ENCODE measurements at regions not wholly inside any gene's neighbourhood (a gene's known extent, or its start where the extent isn't known, plus 50 kb on each side); places are given as distances from the start of the nearest gene placed in this dataset.

DNA sequence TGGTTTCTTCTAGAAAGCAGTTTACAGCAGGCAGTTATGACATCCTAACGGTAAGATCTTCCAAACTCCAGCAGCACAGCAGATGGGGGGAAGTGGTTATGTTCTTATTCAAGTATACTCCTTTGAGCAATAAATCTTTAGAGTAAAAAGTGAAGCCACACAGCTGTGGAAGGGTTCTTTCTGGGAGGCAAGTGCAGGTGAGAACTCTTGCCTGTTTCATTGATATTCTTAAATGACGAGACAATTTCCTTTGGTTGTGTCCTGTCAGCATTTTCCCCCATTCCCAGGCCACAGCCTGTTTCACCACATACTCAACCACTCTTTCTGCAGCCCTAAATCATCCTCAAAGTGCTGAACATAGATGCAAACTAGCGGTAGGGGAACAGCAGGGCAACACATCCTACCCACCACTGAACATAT lies 207.3 kb upstream of the MTNR1B start:
- DNase-seq (ENCODE audit: low spot score): no peak

DNA sequence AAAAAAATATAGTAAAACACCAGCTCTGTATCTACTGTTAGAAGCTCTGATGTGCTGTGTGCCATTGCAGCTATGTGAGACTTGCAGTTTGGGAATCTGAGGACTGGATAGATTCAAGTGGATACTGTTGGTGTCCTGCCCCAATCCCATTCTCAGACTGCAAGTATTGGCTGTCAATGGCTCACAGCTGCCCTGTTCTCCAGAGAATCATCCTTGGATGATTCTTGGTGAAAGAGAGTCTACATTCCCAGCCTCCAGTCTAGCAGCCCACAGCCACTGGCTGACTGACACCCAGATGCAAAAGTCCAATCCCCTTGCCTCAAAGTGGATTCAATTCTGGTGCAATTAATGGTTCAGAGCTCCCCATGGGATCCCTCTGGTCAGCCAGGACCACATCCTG lies 206.1 kb upstream of the MTNR1B start:
- no peak for DNase-seq (ENCODE audit: low spot score)

DNA sequence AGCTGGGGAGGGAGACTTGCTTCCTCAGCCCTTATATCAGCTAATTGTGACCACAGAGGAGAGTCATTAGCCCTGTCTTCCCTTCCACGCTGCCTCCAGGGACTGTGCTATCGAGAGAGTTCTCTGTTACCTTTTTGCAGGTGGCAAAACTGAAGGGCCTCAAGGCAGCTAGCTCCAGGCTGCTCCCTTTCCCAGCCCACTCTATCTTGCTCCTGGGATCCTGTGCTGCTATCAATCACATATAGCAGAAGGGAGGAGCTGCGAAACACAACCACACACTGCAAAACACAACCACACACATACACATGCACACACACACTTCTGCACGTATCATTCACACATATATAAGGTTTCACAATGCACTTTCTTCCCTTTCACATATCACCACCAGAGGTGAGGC lies 205.3 kb upstream of the MTNR1B start:
- DNase-seq (ENCODE audit: low spot score): no peak

DNA sequence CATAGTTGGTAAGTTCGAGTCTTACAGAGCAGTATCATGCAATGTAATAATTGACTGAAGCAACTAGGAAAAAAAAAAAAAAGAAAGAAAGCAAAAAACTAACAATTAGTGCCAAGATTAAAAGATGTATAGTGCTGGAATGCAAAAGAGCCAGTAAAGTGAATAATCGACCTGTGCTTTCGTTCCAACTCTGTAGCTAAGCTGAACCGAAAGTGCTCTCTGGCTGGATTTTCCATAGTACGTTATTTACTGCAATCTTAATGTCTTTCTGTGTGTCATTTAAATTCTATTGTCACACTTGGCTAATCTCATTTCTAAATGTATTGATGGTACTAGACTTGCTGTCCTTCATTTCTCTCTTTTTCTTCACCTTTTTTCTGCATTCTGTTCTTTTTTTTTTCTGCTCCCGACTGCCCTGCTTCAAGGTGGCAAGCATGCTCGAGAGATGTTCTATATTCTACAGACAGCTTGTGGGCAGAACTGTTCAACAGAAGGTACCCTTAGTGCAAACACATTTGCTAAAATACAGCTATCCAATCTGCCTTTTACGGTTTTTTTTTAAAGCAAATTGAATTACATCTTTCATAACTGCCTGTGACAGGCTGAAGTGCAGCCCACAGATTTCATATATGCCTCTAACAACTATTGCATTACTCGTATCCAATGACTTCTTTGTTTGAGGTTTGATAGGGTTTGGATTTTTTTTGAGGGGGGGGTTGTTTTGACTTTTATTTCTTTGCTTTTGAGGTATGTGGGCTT lies 204.2 kb upstream of the MTNR1B start:
- no peak for DNase-seq (ENCODE audit: low spot score)

DNA sequence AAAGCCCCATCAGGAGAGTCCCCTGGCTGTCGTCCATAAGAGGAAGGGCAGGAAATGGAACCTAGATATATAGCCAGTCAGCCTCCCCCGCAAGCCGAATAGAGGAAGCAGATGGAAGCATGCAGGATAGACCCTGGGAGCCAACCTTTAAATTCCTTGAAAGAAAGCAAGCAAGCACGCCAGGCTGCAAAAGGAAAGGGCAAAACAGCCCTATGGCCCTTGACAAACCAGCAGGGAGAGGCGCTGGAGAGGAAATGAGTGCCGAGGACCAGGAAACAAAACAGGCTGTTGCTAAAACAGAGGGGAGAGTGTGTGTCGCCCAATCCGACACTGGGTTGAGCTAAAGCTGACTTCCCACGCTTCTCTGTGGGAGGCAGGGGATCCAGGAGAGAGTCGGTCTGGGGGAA lies 203.5 kb upstream of the MTNR1B start:
- DNase-seq (ENCODE audit: low spot score): no peak

DNA sequence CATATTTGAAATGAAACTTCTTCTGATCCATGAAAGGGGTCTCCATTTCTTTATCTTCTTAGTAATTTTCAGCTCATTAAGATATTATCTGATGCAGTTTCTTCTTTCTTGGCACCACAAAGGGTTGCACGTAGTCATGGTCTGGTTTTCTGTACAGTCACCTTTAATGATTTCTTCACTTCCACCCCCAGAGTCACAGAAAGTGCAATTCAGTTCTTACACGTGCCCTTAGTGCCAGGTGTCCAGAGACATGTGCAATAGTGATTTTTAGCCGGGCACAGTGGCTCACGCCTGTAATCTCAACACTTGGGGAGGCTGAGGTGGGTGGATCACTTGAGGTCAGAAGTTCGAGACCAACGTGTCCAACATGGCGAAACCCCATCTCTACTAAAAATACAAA lies 202.8 kb upstream of the MTNR1B start:
- DNase-seq (ENCODE audit: low spot score): no peak

DNA sequence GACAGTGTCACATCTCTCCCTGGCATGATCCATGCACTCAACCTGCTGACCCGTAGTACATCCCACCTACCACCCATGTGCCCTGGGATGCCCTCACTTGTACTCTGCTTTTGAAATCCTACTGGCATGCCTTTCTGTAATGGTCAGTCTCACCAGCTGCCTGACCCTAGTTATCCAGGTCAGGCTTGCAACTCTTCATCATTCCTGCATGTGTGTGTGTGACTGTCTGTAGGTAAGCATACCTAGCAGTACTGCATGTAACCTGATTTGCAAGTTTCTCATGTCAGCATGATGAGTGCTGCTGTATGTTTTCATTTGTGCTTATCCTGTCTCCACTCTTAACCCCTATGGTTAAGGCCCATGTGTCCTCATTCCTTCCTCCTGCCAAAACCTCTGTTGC lies 202.0 kb upstream of the MTNR1B start:
- no peak for DNase-seq (ENCODE audit: low spot score)

DNA sequence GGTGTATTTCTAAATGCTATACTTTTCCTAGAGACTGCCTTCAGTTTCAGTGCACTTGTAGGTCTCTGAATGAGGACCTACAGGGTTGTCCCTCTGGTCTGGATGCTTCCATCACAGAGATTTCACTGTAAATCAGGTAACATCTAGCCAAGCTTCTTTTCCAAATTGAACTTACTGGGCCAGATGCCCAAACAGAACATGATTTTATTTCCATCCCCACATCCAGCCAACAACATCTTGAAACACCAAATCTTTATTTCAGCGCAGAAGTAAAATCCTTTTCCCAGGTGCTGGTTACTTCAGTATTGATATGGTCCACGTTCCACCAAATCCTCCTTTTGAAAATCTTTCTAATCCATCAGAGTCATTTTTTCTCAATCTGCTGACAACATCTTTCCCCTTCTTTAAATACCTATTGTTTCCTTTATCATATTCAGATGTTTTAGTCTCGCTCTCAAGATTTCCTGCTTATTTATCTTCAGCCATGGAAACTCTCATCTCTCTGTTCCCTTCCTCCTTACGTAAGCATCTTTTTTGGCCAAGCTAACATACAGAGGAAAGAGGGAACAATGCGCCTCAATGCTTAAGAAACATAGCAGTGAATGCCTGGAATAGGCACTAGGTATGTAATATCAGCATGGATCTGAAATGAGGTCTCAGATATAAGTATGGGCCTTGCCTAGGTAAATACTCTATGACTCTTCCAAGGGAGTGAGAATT lies 201.2 kb upstream of the MTNR1B start:
- no peak for DNase-seq (ENCODE audit: low spot score)

DNA sequence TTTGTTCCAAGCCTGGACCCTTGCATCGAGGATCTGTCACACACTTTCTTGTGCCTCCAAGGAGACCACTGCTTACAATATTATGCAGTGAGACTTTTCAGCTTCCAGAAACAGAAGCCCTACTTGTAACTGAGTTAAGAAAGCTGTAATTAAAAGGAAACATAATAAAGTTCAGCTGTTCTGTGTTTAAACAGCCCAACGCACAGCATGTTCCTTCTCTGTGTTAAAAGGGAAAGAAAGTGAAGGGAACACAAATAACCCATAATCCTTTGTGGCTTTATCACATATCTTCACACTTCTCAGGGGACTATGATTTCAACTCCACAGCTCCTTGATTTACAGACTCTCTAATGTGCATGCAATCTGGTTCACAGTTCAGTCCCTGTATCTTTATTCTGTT lies 200.3 kb upstream of the MTNR1B start:
- no peak for DNase-seq (ENCODE audit: low spot score)

DNA sequence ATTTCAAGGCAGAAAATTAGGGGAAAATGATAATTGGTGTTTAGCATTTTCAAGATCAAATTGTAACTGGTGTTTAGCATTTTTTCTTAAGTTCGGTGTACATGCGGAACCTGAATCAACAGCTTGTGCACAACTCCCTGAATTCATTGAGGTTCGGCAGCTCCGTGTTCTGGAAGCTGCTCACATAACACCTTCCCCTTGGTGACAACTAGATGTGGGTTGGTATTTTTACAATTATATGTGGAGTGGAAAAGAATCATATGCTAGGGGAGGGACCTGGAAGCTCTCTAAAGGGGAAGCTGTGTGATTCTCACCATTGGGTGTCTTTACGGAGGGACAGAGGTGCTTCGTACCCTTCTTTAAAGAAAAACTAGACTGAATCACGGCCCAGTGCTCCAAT lies 199.0 kb upstream of the MTNR1B start:
- no peak for DNase-seq (ENCODE audit: low spot score)

DNA sequence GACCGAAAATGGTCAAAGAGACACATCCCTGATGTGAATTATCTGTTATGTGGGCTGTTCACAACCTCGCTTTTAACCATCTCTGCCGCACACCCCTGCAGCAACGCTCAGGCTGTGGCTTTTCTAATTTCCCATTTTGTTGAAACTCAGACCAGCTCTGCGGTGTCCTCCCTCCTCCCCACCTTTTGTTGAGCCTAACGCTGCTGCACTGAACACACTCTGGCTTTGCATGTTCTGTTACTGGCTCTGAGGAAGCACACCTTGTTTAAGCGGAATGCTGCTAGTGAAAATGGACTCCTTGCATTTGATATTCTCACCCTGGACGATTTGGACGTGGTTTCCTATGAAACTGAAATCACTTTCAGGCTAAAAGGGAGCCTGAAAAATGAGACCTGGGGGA lies 198.5 kb upstream of the MTNR1B start:
- DNase-seq (ENCODE audit: low spot score): no peak

DNA sequence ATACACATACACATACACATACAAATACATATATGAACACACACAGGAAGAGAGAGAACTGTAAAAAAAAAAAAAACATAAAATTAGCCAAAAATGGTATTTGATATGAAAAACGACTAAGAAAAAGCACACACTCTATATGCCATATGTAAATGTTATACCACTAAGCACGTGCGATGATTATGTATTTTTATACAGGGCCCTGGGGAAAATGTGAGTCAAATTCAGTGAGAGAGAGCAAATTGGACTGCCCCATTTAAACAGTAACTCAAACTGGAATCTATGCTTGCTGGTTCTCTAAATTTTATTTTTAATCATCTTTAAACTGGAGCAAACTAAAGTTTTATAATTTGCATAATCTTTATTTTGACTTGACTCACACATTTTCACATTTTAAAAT lies 197.8 kb upstream of the MTNR1B start:
- no peak for DNase-seq (ENCODE audit: low spot score)

DNA sequence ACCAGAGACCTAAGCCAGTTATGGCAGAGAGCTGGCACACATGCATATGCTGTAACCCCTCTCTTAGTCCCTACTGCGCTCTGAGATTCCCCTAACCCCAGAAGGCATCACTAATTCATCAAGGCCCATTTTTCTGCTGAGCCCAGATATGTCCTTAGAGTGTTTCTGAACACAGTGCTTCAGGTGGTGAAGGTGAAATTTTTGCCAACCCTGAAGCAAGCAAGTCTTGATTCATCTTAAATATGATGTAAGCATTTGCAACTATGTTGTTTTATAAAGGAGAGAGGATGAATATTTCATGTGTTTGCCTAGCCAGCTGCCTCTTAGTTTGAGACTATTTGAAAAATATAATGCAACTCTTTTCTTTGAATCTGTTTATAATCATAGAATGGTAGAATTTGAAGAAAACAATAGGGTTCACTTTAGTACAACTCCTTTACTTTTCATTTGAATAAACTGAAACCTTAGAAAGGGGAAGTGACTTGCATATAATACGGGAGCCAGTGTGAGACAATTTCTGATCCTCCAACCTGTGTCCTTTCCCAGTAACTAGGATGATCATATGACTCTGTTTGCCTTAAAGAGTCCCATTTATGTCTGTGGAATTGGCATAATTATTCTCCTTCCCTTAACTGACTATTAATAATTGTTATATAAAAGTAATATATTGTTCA lies 194.3 kb upstream of the MTNR1B start:
- DNase-seq (ENCODE audit: low spot score): no peak

DNA sequence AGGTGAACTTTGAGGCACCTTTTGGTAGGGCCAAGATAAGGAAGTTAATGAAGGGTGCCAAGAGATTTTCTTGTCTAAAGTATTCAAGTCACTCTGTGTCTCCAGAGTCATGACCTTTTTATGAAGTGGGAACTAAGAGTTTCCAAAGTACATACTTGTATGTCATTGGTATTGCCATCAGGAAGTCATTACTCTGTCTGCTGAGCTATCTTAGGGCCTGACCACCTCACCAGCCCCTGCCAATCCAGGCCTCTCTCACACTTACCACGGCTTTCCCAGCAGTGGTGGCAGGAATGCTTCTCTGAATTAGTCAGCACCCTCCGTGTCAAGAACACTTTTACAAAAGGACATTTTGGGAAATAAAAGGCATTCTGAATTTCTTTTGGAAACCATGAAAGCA lies 192.8 kb upstream of the MTNR1B start:
- no peak for DNase-seq (ENCODE audit: low spot score)

DNA sequence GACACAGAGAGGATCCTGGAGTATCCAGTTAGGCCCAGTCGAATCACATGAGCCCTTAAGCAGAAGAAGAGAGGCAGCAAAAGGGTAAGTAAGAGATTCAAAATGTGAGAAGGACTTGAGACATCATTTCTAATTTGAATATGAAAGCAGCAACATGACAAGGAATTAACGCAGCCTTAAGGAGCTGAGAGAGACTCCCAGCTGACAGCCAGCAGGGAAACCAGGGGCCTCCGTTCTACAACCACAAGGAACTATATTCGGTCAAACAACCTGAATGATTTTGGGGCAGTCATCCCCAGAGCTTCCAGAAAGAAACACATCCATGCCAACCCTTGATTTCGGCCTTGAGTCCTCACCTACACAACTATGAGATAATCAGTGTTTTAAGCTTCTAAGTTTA lies 189.7 kb upstream of the MTNR1B start:
- DNase-seq (ENCODE audit: low spot score): no peak

DNA sequence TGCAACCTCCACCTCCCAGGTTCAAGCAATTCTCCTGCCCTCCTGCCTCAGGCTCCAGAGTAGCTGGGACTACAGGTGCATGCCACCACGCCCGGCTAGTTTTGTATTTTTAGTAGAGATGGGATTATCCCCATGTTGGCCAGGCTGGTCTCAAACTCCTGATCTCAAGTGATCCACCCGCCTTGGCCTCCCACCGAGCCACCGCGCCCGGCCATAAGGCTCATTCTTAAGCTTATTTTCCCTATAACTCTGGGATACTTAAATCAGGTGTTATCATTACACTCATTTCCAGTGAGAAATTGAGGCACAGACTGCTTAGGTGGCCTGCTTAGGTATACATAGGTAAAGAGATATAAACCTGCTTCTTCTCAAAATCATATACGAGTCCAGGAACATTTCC lies 188.3 kb upstream of the MTNR1B start:
- DNase-seq (ENCODE audit: low spot score): no peak

DNA sequence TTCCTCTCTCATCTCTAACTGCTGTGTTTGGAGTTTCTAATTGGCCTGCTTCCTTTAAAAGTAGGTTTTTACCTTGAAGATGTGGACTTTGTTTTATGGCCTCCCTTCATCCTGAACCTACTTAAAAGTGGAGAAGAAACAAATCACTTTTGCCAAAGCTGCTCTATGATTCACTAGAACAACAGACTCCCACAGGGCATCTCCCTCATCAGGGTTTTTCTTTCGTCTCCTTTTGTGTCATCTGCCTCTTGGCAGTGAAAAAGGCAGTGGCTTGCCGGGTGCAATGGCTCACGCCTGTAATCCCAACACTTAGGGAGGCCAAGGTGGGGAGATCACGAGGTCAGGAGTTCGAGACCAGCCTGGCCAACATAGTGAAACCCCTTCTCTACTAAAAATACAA lies 186.6 kb upstream of the MTNR1B start:
- no peak for DNase-seq (ENCODE audit: low spot score)

DNA sequence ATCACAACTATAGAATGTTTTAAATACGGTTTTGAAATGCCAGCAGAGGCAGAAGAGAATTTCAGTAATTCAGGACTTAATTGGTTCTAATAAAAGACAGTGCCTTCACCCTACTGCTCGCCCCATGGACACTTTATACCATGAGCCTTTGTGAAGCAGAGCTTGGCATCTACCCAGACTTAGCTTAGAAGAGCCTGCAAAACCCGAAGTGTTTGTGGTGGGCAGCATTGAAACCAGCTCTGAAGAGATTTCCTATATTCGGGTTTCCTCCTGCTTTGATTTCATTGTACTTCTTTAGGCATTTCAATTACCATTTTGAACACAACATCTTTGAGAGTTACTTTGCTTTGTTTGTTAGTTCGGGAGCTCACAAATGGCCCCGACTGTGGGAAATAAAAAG lies 185.1 kb upstream of the MTNR1B start:
- no peak for DNase-seq (ENCODE audit: low spot score)

DNA sequence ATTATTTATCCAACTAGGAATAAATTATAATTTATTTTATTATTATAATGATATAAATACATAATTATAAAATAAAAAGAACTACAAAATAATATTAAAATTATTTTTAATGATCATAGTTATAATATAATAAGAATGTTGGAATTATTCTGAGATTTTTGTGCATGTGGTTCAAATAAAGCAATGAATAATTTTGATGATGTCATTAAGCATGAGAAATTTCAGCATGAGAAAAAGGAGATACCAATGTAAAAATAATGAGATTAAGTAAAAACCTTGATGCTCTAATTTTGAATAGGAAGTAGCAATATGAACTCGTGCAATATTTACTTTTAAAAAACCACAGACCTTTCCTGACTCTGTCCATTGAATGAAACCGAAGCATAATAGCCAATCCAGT lies 181.8 kb upstream of the MTNR1B start:
- DNase-seq (ENCODE audit: low spot score): no peak

DNA sequence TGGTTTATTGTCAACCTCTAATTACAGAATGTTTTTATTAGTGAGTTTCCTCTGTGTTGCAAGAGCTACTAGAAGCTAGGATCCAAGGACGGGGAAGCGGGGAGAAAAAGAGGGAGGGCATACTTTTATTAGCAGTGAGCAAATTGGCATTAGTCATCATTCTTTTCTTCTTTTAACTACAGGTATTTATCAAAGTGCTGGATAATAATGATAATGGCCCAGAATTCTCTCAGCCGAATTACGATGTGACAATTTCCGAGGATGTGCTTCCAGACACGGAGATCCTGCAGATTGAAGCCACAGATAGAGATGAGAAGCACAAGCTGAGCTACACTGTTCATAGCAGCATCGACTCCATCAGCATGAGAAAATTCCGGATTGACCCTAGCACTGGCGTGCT lies 179.7 kb upstream of the MTNR1B start:
- no peak for DNase-seq (ENCODE audit: low spot score)

DNA sequence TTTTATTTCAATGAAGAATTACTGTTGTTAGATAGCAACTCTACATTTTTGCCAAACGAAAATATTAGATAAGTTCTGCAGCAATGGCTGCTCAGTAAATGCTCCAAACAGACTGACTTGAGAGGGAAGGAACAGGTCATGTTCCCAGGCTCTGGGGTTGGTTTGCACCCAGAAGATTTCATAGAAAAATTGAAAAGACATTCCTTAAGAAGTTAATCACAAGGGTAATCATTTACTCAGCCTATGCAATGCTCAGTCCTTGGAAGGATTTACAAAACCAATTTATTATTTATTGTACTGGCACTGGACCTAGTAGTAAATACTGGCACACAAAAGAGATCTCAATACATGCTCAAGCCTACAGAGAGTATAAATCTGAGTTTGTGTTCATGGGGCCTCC lies 179.1 kb upstream of the MTNR1B start:
- no peak for DNase-seq (ENCODE audit: low spot score)

DNA sequence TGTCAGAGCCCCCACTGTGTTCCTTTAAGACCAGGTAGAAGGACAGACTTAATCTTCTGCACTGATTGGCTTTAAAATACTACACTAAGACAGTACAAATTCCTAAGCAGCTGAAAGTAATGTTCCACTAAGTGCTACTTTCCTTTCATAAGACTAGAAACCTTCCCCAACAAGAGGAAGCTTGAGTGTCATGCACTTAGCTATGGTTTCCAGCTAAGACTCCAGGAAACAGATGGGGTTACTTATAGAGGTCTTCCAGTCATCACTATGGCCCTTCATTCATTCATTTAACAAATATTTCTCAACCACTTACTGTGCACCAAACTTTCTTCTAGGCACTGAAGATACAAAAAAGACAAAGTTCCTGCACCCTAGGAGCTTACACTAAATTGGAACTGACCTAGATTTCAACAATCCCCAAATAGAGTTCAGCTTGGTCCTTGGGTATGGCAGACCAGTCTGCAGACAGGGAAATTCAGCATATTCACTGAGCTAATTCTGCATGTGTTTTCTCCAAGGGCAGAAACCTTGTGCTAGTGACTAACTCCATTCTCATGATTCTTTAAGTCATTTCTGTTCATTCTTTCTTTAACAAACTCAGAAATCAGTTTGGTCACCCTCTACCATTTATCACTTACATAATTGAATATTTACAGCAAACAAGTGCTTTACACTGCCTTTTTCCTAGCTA lies 178.4 kb upstream of the MTNR1B start:
- DNase-seq (ENCODE audit: low spot score): no peak

DNA sequence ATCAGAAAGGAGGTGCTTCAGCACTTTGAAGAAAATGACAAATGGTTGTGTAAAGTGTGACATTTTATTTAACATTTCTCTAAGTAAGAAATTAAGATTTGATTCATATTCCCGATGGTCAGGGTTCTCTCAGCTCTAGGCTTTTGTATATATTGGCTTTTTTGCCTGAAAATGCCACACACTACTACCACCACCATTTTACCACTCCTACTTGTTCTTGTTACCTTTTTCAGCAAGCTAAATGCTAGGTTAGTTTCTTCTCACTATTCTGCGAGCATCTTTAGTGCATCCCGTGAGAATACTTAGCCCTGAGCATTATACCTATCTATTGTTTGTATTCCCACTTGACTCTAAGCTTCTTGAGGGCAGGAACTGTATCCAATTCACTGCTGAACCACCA lies 177.6 kb upstream of the MTNR1B start:
- no peak for DNase-seq (ENCODE audit: low spot score)
